HG03342 (cell line): ENCODE measurements at regions not wholly inside any gene's neighbourhood (a gene's known extent, or its start where the extent isn't known, plus 50 kb on each side); places are given as distances from the start of the nearest gene placed in this dataset.
"Not testable (repeated sequence)": the region's sequence is repeated elsewhere in the genome, so short reads cannot be mapped to it uniquely, and the experiment has no call there.

Source experiments
- ATAC-seq: cut with Tn5 transposase; IDR thresholded peaks from one replicate; pipeline ENCODE4 v1.9.1; 2021; ENCODE audit warnings: mild to moderate bottlenecking, moderate library complexity; ENCODE audit not compliant: unreplicated experiment

- ATAC-seq, result no peak
Measured at GRCh38 chr3:5348229-5348902, 160.9 kb downstream of the EDEM1 start.

- ATAC-seq, result no peak
Measured at GRCh38 chr3:5349343-5349742, 161.8 kb downstream of the EDEM1 start.

DNA sequence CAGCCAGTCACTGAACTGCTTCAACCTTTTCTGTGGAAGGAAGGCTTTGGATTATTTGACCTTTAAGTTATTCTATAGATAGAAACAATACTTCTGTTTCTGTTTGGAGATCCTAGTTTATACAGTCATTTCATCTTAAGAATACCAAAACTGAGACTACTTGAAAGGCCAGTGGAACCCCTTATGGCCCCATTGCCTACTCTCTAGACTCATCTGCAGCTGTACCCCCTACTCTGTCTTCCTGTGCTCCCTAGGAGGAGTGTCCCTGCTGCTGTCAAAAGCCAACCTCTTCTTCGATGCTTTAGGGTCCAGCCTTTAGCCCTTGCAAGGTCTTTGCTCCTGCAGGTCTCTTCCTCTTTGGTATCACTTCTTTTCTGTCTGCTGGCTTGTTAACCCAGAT is 169.6 kb downstream of the EDEM1 start:
- no peak for ATAC-seq

GRCh38 chr3:5358911-5359310 is 171.4 kb downstream of the EDEM1 start:
- ATAC-seq, result no peak

DNA sequence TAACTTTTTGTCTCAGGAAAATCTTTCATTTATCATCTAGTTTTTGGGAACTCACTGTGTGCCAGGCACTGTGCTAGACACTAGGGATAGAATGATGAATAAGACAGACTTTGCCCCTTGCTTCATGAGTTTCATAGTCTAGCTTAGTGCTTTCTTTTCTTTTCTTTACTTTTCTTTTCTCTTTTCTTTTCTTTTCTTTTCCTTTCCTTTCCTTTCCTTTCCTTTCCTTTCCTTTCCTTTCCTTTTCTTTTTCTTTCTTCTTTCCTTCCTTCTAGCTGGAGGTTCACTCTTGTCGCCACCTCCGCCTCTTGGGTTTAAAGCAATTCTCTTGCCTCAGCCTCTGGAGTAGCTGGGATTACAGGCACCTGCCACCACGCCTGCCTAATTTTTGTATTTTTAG is 172.9 kb downstream of the EDEM1 start:
- no peak for ATAC-seq

DNA sequence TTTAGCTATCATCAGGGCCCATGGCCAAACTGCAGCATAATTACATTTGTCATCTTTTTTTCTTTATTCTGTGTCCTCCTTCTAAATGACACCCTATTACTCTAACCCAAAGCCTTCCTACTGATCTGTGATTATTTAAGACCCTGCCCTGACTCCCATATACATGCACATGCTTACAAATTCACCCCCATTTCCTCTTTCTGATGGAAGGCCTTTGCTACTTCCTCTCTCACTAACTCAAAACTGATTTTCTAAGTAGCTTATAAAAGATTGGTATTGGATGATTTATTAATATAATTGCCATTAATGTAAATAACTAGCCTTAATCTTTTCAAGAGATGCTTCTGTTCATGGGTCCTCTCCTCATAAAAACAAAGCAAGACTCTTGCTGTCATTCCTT is 179.2 kb downstream of the EDEM1 start:
- no peak for ATAC-seq

GRCh38 chr3:5371555-5371954 is 184.0 kb downstream of the EDEM1 start:
- ATAC-seq, result not testable (repeated sequence)

DNA sequence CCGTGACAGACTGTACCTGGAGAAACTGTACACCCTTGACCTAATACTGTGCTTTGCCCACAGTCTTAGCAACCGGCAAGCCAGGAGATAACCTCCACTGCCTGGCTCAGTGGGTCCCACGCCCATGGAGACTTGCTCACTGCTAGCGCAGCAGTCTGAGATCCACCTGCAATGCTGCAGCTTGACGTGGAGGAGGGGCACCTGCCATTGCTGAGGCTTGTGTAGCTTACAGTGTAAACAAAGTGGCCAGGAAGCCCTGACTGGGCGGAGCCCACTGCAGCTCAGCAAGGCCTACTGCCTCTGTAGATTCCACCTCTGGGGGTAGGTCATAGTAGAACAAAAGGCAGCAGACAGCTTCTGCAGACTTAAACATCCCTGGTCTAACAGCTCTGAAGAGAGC is 189.3 kb downstream of the EDEM1 start:
- no peak for ATAC-seq

DNA sequence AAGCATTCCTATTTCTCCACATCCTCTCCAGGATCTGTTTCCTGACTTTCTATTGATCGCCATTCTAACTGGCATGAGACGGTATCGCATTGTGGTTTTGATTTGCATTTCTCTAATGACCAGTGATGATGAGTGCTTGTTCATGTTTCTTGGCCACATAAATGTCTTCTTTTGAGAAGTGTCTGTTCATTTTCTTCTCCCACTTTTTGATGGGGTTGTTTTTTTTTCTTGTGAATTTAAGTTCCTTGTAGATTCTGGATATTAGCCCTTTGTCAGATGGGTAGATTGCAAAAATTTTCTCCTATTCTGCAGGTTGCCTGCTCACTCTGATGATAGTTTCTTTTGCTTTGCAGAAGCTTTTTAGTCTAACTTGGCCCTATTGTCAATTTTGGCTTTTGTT is 191.8 kb downstream of the EDEM1 start:
- not testable (repeated sequence) for ATAC-seq

DNA sequence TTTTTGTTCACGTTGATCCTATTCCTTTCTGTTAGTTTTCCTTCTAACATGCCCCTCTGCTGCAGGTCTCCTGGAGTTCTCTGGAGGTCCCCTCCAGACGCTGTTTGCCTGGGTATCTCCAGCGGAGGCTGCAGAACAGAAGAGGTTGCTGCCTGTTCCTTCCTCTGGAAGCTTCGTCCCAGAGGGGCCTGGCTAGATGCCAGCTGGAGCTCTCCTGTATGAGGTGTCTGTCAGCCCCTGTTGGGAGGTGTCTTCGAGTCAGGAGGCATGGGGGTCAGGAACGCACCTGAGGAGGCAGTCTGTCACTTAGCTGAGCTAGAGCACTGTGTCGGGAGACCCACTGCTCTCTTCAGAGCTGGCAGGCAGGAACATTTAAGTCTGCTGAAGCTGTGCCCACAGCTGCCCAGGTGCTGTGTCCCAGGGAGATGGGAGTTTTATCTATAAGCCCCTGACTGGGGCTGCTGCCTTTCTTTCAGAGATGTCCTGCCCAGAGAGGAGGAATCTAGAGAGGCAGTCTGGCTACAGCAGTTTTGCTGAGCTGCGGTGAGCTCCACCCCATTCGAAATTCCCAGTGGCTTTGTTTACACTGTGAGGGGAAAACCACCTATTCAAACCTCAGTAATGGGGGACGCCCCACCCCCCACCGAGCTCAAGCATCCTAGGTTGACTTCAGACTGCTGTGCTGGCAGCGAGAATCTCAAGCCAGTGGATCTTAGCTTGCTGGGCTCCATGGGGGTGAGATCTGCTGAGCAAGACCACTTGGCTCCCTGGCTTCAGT is 196.2 kb downstream of the EDEM1 start:
- not testable (repeated sequence) for ATAC-seq

- no peak for ATAC-seq
Measured at GRCh38 chr3:5384557-5385236, 197.2 kb downstream of the EDEM1 start.

GRCh38 chr3:5388091-5388490 is 200.6 kb downstream of the EDEM1 start:
- no peak for ATAC-seq

DNA sequence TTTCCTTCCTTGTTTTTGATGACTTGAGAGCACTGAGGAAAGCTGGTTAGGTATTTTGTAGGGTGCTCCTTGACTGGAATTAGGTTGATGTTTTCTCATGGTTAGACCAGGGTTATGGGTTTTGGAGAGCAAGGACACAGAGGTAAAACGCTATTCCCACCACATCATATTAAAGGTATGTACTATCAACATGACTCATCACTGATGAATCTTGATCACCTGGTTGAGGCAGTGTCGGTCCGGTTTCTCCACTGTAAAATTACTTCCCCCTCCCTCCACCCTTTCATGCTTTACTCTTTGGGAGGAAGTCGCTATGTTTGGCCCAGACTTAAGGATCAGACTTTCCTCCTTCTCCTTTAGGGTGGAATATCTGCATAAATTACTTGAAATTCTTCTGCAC is 201.6 kb downstream of the EDEM1 start:
- ATAC-seq, result no peak

DNA sequence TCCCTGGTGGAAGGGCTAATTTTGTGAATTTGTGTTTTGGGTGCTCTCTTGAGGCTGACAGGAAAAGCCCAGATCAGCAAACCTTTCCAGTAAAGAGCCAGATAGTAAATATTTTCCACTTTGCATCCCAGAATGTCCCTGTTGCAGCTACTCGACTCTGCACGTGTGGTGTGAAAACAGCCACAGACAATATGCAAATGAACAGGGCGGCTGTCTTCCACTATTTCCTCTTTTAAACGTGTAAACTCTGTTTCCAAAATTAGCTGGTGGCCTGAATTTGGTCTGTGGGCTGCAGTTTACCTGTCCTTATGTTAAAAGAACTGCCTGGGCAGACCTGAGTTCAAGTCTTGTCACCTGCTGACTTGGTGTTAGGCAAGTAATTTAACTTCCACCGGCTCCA is 202.7 kb downstream of the EDEM1 start:
- peak; percentile 58 for ATAC-seq

DNA sequence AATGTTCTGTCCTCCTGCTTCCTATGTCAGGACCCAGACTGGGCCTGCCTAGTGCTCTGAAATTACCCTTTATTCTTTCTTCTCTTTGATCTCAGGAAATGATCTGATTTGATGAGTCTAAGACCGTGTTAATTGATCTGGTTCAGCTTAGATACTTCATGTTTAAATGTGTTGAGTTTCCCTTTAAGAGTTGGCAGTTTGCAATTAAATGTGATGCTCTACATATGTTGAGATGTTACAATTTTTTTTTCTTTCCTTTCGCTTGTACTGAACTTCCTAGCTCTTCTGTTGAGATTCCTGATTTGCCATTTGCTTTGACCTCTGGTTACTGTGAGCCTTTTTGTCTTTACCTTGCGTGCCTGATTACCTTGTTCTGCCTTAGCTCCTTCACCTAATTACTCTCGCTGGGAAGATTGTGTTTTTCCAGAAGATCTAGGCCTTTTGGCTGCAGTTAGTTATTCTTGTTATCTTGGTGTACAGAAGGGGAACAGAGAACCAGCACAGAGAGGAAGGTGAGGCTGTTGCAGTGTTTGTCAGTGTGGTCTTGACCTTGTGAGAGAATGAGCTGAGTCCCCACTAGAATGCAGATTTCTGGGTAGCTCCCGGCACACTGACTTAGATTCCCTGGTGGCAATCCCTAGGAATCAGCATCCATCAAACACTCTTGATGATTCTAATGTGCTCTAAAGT is 203.6 kb downstream of the EDEM1 start:
- ATAC-seq, result no peak

GRCh38 chr3:5401002-5401401 is 213.5 kb downstream of the EDEM1 start:
- no peak for ATAC-seq

GRCh38 chr3:5404718-5405117 is 217.2 kb downstream of the EDEM1 start:
- ATAC-seq, result no peak

DNA sequence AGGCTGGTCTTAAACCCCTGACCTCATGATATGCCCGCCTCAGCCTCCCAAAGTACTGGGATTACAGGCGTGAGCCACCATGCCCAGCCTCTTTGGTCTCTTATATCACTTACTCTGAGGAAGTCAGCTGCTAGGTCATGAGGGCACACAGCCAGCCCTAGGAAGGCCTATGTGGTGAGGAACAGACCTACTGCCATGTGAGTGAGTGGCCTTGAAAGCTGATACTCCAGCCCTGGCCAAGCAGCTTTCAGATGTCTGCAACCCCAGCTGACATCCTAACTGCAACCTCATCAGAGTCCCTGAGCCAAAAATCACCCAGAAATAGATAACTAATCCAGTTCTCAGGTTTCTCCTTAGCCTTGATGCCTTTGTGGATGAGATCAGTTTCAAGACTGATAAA is 224.3 kb downstream of the EDEM1 start:
- ATAC-seq, result no peak

DNA sequence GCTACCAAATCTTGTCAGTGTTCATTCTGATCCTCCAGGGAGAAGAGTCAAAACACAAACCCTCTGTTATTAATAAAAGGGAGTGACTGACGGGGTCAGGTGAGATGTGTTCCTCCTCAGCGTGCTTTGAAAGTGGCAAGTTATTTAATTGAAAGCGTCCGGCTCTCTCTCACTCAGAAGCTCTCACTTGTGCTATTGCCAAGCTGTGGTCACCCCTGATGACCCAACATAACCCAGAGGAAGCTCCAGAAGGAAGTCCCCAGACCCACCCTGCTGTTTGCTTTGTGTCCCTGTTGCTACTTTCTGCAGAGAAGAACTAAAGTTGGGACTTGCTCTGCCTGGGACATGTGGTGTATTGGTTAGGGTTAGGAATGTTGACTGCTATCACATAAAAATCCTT is 235.6 kb downstream of the EDEM1 start:
- ATAC-seq, result no peak

DNA sequence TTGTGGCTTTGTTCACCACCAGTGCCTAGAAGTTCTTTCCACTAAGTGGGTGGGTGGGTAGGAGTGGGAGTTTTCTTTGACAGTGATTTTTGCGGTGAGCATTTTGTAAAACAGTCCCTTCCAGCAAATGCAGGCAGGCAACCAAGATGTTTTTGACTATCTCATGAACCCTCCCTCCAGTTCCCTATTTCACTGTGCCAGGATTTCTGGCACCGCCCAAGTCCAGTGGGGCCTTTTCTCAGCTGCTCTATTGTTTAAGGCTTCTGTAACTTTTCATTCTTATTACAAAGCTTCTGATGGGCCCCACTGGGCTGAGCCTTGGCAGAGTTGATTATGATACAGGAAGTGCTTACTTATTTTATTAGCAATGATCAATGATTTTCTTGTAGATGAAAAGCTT is 236.0 kb downstream of the EDEM1 start:
- ATAC-seq, result no peak

DNA sequence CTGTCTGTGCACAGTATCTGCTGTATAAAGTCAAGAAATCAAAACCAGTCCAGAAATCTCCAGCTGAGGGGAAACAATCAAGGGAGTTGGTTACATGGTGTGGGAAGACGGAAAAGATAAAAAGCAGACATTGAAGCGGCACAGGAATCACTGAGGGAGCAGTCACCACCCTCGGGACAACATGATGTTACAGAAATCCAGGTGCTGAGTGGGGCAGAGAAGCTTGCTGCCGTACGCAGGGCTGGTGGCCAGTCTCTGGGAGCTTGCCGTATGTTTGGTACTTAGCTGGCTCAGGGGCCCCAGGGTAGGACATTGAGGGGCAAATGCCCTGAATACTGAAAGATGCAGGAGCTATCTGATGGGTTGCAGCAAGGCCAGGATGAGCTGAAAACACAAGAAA is 237.9 kb downstream of the EDEM1 start:
- no peak for ATAC-seq
